GM23338 (cell line): ENCODE measurements at regions not wholly inside any gene's neighbourhood (a gene's known extent, or its start where the extent isn't known, plus 50 kb on each side); places are given as distances from the start of the nearest gene placed in this dataset.
A peak's percentile ranks its signal among the peaks of the same experiment; 100 is the strongest.

ENCODE experiments used
- ATAC-seq: fragments of 200-7000 bp; cut with Tn5 transposase; 3 replicates; pipeline ENCODE4 v1.9.1; 2020
- DNase-seq: peaks from one replicate; pipeline ENCODE4 v3.0.0-alpha.2; 2015; ENCODE audit warnings: low spot score
- H2AFZ ChIP-seq: fragments of 200-600 bp; sonication (generic); 2 replicates; pipeline ENCODE4 v1.8.0; 2016; ENCODE audit warnings: antibody characterized with exemption, mild to moderate bottlenecking, moderate library complexity
- H3F3A ChIP-seq: fragments of 200-600 bp; sonication (generic); replicated peaks from 2 replicates; pipeline ENCODE4 v1.8.0; 2017; ENCODE audit warnings: antibody characterized with exemption, mixed run types, low read depth
- H3K27ac ChIP-seq: fragments of 200-600 bp; sonication (generic); 2 replicates; pipeline ENCODE4 v1.6.1; 2016; ENCODE audit warnings: low read depth
- H3K27me3 ChIP-seq: fragments of 200-600 bp; sonication (generic); 2 replicates; pipeline ENCODE4 v1.8.0; 2016; ENCODE audit warnings: mild to moderate bottlenecking, mixed run types, moderate library complexity; ENCODE audit not compliant: insufficient read depth
- H3K36me3 ChIP-seq: fragments of 200-600 bp; sonication (generic); 2 replicates; pipeline ENCODE4 v1.8.0; 2016; ENCODE audit warnings: mild to moderate bottlenecking; ENCODE audit not compliant: insufficient read depth
- H3K4me1 ChIP-seq: fragments of 200-600 bp; sonication (generic); 2 replicates; pipeline ENCODE4 v1.8.0; 2016; ENCODE audit warnings: mild to moderate bottlenecking, moderate library complexity; ENCODE audit not compliant: insufficient read depth
- H3K4me2 ChIP-seq: fragments of 200-600 bp; sonication (generic); 2 replicates; pipeline ENCODE4 v1.7.1; 2017; ENCODE audit warnings: mixed run types
- H3K4me3 ChIP-seq: fragments of 200-600 bp; sonication (generic); 2 replicates; pipeline ENCODE4 v1.6.1; 2016; ENCODE audit warnings: mixed run types
- H3K79me2 ChIP-seq: fragments of 200-600 bp; sonication (generic); replicated peaks from 2 replicates; pipeline ENCODE4 v1.8.0; 2017; ENCODE audit warnings: mild to moderate bottlenecking; ENCODE audit not compliant: insufficient read depth
- H3K9me2 ChIP-seq: fragments of 200-600 bp; sonication (generic); 2 replicates; pipeline ENCODE4 v1.8.0; 2017; ENCODE audit not compliant: insufficient read depth
- H4K20me1 ChIP-seq: fragments of 200-600 bp; sonication (generic); replicated peaks from 2 replicates; pipeline ENCODE4 v1.8.0; 2017; ENCODE audit warnings: mild to moderate bottlenecking; ENCODE audit not compliant: insufficient read depth
- H3K27ac Mint-ChIP-seq: 2 replicates; pipeline ENCODE4 v1.8.0; 2020; ENCODE audit warnings: inconsistent platforms, mild to moderate bottlenecking, moderate library complexity, mixed read lengths
- H3K27me3 Mint-ChIP-seq: 3 replicates; pipeline ENCODE4 v1.8.0; 2022; ENCODE audit warnings: low read depth, mild to moderate bottlenecking, moderate library complexity, mixed read lengths, inconsistent platforms; ENCODE audit not compliant: insufficient read depth, poor library complexity
- H3K36me3 Mint-ChIP-seq: 3 replicates; pipeline ENCODE4 v1.8.0; 2021; ENCODE audit warnings: low read depth, mild to moderate bottlenecking, inconsistent platforms, moderate library complexity, mixed read lengths
- H3K4me1 Mint-ChIP-seq: 3 replicates; pipeline ENCODE4 v1.8.0; 2020; ENCODE audit warnings: mild to moderate bottlenecking, inconsistent platforms, mixed read lengths
- H3K4me3 Mint-ChIP-seq: 3 replicates; pipeline ENCODE4 v1.8.0; 2021; ENCODE audit warnings: moderate library complexity, mild to moderate bottlenecking, inconsistent platforms, mixed read lengths
- H3K9me3 Mint-ChIP-seq: 3 replicates; pipeline ENCODE4 v1.8.0; 2020; ENCODE audit warnings: moderate library complexity, mild to moderate bottlenecking, inconsistent platforms, mixed read lengths
- CREB1 ChIP-seq: fragments of 250-450 bp; sonication (Bioruptor Pico); IDR thresholded peaks from 2 replicates; pipeline ENCODE4 v1.5.0; 2020; ENCODE audit warnings: low read depth, mild to moderate bottlenecking, moderate library complexity
- ETS1 ChIP-seq: IDR thresholded peaks from 2 replicates; pipeline ENCODE4 v1.6.1; 2016; ENCODE audit warnings: antibody characterized with exemption
- EZH2 ChIP-seq: fragments of 200-600 bp; sonication (generic); IDR thresholded peaks from one replicate; pipeline ENCODE4 v1.8.0; 2017; ENCODE audit warnings: antibody characterized with exemption, mild to moderate bottlenecking, low read depth; ENCODE audit not compliant: unreplicated experiment
- EZH2phosphoT487 ChIP-seq: fragments of 200-600 bp; sonication (generic); IDR thresholded peaks from one replicate; pipeline ENCODE4 v1.8.1; 2018; ENCODE audit warnings: antibody characterized with exemption; ENCODE audit not compliant: unreplicated experiment
- JUNB ChIP-seq: IDR thresholded peaks from one replicate; pipeline ENCODE4 v1.6.1; 2016; ENCODE audit warnings: antibody characterized with exemption; ENCODE audit not compliant: unreplicated experiment
- REST ChIP-seq: IDR thresholded peaks from one replicate; pipeline ENCODE4 v1.6.1; 2018; ENCODE audit warnings: antibody characterized with exemption; ENCODE audit not compliant: unreplicated experiment
- STAT1 ChIP-seq: IDR thresholded peaks from one replicate; pipeline ENCODE4 v1.6.1; 2016; ENCODE audit warnings: antibody characterized with exemption; ENCODE audit not compliant: unreplicated experiment
- ZNF114 ChIP-seq: fragments of 250-450 bp; sonication (Bioruptor Pico); IDR thresholded peaks from 2 replicates; pipeline ENCODE4 v1.5.0; 2020; ENCODE audit warnings: mild to moderate bottlenecking, moderate library complexity
- ZNF331 ChIP-seq: fragments of 250-450 bp; sonication (Bioruptor Pico); IDR thresholded peaks from 2 replicates; pipeline ENCODE4 v1.5.0; 2020; ENCODE audit warnings: low read depth, mild to moderate bottlenecking, moderate library complexity
- TF ChIP-seq, protein P1 (sequence below): fragments of 250-450 bp; sonication (Bioruptor Pico); IDR thresholded peaks from 2 replicates; pipeline ENCODE4 v1.5.0; 2020; ENCODE audit warnings: mild to moderate bottlenecking, moderate library complexity

DNA sequence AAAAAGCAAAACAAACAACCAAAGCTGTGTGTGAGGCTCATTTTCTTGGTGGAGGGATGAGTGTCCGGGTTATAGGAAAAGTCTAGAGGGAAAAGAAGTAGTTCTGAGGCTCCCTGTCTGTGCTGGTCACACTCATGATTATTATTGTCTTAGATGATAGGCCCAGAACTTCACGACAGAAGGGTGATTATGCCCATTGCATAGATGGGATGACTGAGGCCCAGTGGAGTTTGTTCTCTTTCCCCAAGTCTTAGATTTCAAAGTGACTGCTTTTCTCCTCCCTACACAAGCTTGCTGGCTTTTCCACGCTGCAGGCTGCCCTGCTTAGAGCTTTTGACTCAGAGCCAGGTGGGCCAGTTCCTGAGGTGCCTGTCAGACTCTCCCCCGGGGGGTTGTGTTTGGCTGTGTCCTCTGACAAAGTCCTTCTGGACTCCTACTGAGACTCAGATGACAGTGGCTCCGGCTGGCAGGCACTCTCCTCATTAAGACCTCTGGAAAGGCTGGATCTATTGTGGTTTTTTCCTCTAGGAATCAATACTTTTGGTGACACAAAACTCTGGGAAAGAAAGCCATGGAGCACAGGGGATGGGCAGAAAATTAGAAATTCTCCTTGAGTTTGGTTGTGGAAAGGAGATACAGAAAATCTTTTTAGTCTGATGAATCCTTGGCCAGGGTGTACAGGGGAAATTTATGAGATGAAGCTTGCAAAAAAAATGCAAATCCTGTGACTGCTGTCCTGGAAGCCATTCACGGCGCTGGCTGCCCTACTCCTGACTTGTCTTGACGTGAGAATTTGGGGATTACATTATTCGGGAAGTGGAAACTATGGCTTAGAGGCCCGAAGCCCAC, 120.9 kb downstream of the NSG2 start (continued):
- TF ChIP-seq, protein P1, sequence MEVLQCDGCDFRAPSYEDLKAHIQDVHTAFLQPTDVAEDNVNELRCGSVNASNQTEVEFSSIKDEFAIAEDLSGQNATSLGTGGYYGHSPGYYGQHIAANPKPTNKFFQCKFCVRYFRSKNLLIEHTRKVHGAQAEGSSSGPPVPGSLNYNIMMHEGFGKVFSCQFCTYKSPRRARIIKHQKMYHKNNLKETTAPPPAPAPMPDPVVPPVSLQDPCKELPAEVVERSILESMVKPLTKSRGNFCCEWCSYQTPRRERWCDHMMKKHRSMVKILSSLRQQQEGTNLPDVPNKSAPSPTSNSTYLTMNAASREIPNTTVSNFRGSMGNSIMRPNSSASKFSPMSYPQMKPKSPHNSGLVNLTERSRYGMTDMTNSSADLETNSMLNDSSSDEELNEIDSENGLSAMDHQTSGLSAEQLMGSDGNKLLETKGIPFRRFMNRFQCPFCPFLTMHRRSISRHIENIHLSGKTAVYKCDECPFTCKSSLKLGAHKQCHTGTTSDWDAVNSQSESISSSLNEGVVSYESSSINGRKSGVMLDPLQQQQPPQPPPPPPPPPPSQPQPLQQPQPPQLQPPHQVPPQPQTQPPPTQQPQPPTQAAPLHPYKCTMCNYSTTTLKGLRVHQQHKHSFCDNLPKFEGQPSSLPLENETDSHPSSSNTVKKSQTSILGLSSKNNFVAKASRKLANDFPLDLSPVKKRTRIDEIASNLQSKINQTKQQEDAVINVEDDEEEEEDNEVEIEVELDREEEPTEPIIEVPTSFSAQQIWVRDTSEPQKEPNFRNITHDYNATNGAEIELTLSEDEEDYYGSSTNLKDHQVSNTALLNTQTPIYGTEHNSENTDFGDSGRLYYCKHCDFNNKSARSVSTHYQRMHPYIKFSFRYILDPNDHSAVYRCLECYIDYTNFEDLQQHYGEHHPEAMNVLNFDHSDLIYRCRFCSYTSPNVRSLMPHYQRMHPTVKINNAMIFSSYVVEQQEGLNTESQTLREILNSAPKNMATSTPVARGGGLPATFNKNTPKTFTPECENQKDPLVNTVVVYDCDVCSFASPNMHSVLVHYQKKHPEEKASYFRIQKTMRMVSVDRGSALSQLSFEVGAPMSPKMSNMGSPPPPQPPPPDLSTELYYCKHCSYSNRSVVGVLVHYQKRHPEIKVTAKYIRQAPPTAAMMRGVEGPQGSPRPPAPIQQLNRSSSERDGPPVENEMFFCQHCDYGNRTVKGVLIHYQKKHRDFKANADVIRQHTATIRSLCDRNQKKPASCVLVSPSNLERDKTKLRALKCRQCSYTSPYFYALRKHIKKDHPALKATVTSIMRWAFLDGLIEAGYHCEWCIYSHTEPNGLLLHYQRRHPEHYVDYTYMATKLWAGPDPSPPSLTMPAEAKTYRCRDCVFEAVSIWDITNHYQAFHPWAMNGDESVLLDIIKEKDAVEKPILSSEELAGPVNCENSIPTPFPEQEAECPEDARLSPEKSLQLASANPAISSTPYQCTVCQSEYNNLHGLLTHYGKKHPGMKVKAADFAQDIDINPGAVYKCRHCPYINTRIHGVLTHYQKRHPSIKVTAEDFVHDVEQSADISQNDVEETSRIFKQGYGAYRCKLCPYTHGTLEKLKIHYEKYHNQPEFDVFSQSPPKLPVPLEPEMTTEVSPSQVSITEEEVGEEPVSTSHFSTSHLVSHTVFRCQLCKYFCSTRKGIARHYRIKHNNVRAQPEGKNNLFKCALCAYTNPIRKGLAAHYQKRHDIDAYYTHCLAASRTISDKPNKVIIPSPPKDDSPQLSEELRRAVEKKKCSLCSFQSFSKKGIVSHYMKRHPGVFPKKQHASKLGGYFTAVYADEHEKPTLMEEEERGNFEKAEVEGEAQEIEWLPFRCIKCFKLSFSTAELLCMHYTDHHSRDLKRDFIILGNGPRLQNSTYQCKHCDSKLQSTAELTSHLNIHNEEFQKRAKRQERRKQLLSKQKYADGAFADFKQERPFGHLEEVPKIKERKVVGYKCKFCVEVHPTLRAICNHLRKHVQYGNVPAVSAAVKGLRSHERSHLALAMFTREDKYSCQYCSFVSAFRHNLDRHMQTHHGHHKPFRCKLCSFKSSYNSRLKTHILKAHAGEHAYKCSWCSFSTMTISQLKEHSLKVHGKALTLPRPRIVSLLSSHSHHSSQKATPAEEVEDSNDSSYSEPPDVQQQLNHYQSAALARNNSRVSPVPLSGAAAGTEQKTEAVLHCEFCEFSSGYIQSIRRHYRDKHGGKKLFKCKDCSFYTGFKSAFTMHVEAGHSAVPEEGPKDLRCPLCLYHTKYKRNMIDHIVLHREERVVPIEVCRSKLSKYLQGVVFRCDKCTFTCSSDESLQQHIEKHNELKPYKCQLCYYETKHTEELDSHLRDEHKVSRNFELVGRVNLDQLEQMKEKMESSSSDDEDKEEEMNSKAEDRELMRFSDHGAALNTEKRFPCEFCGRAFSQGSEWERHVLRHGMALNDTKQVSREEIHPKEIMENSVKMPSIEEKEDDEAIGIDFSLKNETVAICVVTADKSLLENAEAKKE (CRISPR knock-in tag) = no peak
- no peak for TF ChIP-seq EZH2

DNA sequence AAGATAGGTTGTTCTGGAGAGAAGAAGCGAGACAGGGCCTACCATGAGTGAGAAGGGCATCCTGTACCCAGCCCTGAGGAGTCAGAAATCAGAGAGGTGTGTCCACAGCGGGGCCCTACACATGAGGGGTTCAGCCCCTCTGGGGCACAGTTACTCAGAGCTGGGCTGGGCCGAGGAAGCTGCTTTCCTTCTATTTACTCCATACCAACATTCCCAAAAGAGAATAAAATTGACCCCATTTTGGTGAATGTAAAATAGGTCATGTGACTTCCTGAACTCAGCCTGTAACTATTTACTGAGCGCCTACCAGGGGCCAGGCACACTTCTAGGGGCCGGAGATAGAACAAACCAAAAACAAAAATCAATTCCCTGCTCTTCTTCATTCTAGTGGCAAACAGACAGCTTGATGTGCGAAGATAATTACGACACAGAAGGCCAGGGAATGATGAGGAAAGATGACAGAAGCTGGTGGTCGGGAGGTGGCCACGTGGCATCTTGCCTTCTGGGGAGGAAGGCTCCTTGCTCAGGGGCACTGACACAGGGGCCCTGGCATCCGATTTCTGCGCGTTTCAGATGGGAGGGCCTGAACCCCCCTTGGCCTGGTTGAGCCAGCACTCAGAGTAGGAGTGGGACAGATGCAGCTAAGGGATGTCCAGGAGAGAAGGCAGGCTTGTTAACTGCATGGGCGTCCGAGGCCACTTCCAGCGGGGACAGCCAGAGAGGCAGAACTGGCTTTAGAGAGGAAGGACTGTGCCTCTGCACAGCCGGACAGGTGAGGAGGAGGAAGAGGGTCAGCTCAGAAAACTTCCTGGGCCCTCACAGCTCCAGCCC, 121.8 kb downstream of the NSG2 start:
- Histone ChIP-seq H3K27ac (no peak overlapping the region), H4K20me1 (no peaks in the 10 kb centered on the region), H2AFZ (0 out of 2 replicates have a peak overlapping the region, but pooled peaks have one; percentile 38), H3K79me2 (no peaks in the 10 kb centered on the region), H3K9me2 (no peaks in the 10 kb centered on the region), H3K27me3 (no peaks in the 10 kb centered on the region), H3K36me3 (no peaks in the 10 kb centered on the region), H3F3A (no peaks in the 10 kb centered on the region), H3K4me2 (no peak overlapping the region), H3K4me3 (no peak overlapping the region), H3K4me1 (no peaks in the 10 kb centered on the region)
- Mint-ChIP-seq H3K4me1 (peaks cover 2% of the 10 kb centered on the region; the same call in 2 of the 3 replicates), H3K27ac (no peak overlapping the region), H3K9me3 (peaks cover 11% of the 10 kb centered on the region; the same call in 2 of the 3 replicates), H3K27me3 (peaks cover 10% of the 10 kb centered on the region), H3K36me3 (no peaks in the 10 kb centered on the region; the same call in 2 of the 3 replicates), H3K4me3 (no peak overlapping the region)
- no peak for DNase-seq
- ATAC-seq = peak; percentile 32; the same call in 1 of the 3 replicates
- TF ChIP-seq STAT1 (no peak), EZH2phosphoT487 (no peak), REST (no peak), CREB1 (CRISPR knock-in tag) (no peak), ZNF331 (CRISPR knock-in tag) (no peak), EZH2 (no peak), JUNB (no peak), ZNF114 (CRISPR knock-in tag) (no peak), ETS1 (no peak)
